HUES48 (cell line): ENCODE measurements at regions not wholly inside any gene's neighbourhood (a gene's known extent, or its start where the extent isn't known, plus 50 kb on each side); places are given as distances from the start of the nearest gene placed in this dataset.

Source experiments
- H3K27ac ChIP-seq: one replicate; pipeline ENCODE4 v1.7.0; 2013; ENCODE audit warnings: low read depth, low read length, inconsistent platforms
- H3K27me3 ChIP-seq: 2 replicates; pipeline ENCODE4 v1.6.1; 2013; ENCODE audit warnings: mild to moderate bottlenecking, low read length; ENCODE audit not compliant: control insufficient read depth, insufficient read depth
- H3K36me3 ChIP-seq: 2 replicates; pipeline ENCODE4 v1.6.1; 2013; ENCODE audit warnings: low read length; ENCODE audit not compliant: control insufficient read depth, insufficient read depth
- H3K4me1 ChIP-seq: 2 replicates; pipeline ENCODE4 v1.6.1; 2013; ENCODE audit warnings: mild to moderate bottlenecking, low read length; ENCODE audit not compliant: control insufficient read depth, insufficient read depth
- H3K4me3 ChIP-seq: 2 replicates; pipeline ENCODE4 v1.5.1; 2013; ENCODE audit warnings: mild to moderate bottlenecking, low read depth, low read length
- H3K9ac ChIP-seq: 2 replicates; pipeline ENCODE4 v1.6.1; 2013; ENCODE audit warnings: mild to moderate bottlenecking, low read depth, low read length, moderate library complexity
- H3K9me3 ChIP-seq: 2 replicates; pipeline ENCODE4 v1.6.1; 2013; ENCODE audit warnings: low read length; ENCODE audit not compliant: control insufficient read depth, insufficient read depth

- H3K36me3 ChIP-seq, result no peaks in the 10 kb centered on the region
- no peaks in the 10 kb centered on the region for H3K27me3 ChIP-seq
- H3K4me1 ChIP-seq, result no peaks in the 10 kb centered on the region
Observed at GRCh38 chr7:79874797-79875196, 259.8 kb upstream of the GNAI1 start.

GRCh38 chr7:79872176-79872575 lies 262.5 kb upstream of the GNAI1 start:
- H3K4me3 ChIP-seq, result no peak overlapping the region
- H3K36me3 ChIP-seq, result no peaks in the 10 kb centered on the region
- H3K27ac ChIP-seq, result no peak overlapping the region
- H3K4me1 ChIP-seq, result no peaks in the 10 kb centered on the region
- H3K9me3 ChIP-seq, result no peaks in the 10 kb centered on the region
- H3K27me3 ChIP-seq, result no peaks in the 10 kb centered on the region
- no peak overlapping the region for H3K9ac ChIP-seq

More at GRCh38 chr7:79874797-79875196, 259.8 kb upstream of the GNAI1 start:
- H3K27ac ChIP-seq, result no peak overlapping the region
- no peak overlapping the region for H3K4me3 ChIP-seq
- no peaks in the 10 kb centered on the region for H3K9me3 ChIP-seq
- H3K9ac ChIP-seq, result no peak overlapping the region

DNA sequence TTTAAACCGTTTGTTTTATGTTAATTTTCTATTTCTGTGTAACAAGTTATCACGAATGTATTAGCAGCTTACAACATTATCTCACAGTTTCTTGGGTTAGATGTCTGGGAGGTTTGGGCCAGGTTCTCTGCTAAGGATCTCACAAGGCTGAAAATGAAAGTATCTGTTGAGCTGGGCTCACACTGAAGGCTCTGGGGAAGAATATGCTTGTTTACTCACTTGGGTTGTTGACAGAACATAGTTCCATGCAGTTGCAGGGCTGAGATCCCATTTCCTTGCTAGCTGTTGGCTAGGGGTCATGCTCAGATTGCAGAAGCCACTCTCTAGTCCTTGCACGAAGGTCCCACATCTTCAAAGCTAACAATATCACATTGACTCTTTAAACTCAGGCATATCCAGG lies 266.6 kb upstream of the GNAI1 start:
- Histone ChIP-seq H3K4me1 (no peaks in the 10 kb centered on the region), H3K27ac (no peak overlapping the region), H3K9ac (no peak overlapping the region), H3K27me3 (no peaks in the 10 kb centered on the region), H3K9me3 (no peaks in the 10 kb centered on the region), H3K4me3 (no peak overlapping the region), H3K36me3 (no peaks in the 10 kb centered on the region)

GRCh38 chr7:79862447-79863210 lies 272.0 kb upstream of the GNAI1 start:
- Histone ChIP-seq H3K4me1 (no peaks in the 10 kb centered on the region), H3K27me3 (no peaks in the 10 kb centered on the region), H3K36me3 (no peaks in the 10 kb centered on the region), H3K9ac (no peak overlapping the region), H3K9me3 (no peaks in the 10 kb centered on the region), H3K27ac (no peak overlapping the region), H3K4me3 (no peak overlapping the region)

DNA sequence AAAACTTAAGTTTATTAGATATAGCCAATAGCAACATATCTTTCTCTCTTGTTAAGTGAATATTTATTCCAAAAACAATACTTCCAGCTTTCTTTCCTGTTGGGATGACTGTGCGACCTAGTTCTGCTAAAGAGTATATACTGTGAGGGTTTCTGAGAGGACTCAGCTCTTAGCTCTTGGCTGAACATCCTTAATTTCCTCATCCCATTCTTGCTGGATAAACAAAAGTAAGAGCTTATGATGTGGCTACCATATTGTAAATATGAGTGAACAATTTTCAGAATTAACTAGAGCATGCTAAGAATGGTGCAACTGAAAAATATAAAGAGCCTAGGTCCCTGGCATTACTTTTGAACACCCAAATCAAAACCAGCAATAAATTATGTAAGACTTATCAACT lies 279.5 kb upstream of the GNAI1 start:
- no peaks in the 10 kb centered on the region for H3K36me3 ChIP-seq
- H3K9me3 ChIP-seq, result no peaks in the 10 kb centered on the region
- no peak overlapping the region for H3K4me3 ChIP-seq
- H3K27ac ChIP-seq, result no peak overlapping the region
- no peak overlapping the region for H3K9ac ChIP-seq
- no peaks in the 10 kb centered on the region for H3K27me3 ChIP-seq
- H3K4me1 ChIP-seq, result no peaks in the 10 kb centered on the region

GRCh38 chr7:79854621-79855020 lies 280.0 kb upstream of the GNAI1 start:
- Histone ChIP-seq H3K27ac (no peak overlapping the region), H3K27me3 (no peaks in the 10 kb centered on the region), H3K9me3 (no peaks in the 10 kb centered on the region), H3K9ac (no peak overlapping the region), H3K4me1 (no peaks in the 10 kb centered on the region), H3K4me3 (no peak overlapping the region), H3K36me3 (no peaks in the 10 kb centered on the region)

DNA sequence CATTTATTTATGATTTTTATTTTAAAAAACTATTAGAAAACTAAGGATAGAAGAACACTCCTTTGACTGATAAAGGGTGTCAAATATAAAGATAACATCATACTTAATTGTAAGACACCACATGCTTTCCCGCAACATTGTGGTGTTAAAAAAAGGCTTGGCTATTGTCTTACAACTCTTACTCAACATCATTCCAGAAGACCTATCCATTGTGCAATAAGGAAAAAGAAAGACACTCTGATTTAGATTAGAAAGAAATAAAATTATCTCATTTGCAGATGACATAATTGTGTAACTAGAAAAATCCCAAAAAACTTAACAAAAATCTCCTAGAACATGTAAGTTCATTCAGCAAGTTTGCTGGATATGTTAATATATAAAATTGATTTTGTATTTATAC lies 296.7 kb upstream of the GNAI1 start:
- Histone ChIP-seq H3K9me3 (no peaks in the 10 kb centered on the region), H3K9ac (no peak overlapping the region), H3K4me3 (no peak overlapping the region), H3K27ac (no peak overlapping the region), H3K36me3 (no peaks in the 10 kb centered on the region), H3K4me1 (no peaks in the 10 kb centered on the region), H3K27me3 (no peaks in the 10 kb centered on the region)

- no peaks in the 10 kb centered on the region for H3K4me1 ChIP-seq
- no peak overlapping the region for H3K9ac ChIP-seq
- no peak overlapping the region for H3K4me3 ChIP-seq
- H3K27ac ChIP-seq, result no peak overlapping the region
- no peaks in the 10 kb centered on the region for H3K36me3 ChIP-seq
- H3K27me3 ChIP-seq, result no peaks in the 10 kb centered on the region
- H3K9me3 ChIP-seq, result no peaks in the 10 kb centered on the region
Observed at GRCh38 chr7:79833616-79834015, 301.0 kb upstream of the GNAI1 start.

GRCh38 chr7:79828866-79829265 lies 305.8 kb upstream of the GNAI1 start:
- Histone ChIP-seq H3K27me3 (no peaks in the 10 kb centered on the region), H3K4me1 (no peaks in the 10 kb centered on the region), H3K27ac (no peak overlapping the region), H3K36me3 (no peaks in the 10 kb centered on the region), H3K9ac (no peak overlapping the region), H3K9me3 (no peaks in the 10 kb centered on the region), H3K4me3 (no peak overlapping the region)

GRCh38 chr7:79823246-79823951 lies 311.2 kb upstream of the GNAI1 start:
- H3K9ac ChIP-seq, result no peak overlapping the region
- H3K27ac ChIP-seq, result no peak overlapping the region
- no peak overlapping the region for H3K4me3 ChIP-seq
- no peaks in the 10 kb centered on the region for H3K4me1 ChIP-seq
- no peaks in the 10 kb centered on the region for H3K36me3 ChIP-seq
- no peaks in the 10 kb centered on the region for H3K27me3 ChIP-seq
- H3K9me3 ChIP-seq, result no peaks in the 10 kb centered on the region

DNA sequence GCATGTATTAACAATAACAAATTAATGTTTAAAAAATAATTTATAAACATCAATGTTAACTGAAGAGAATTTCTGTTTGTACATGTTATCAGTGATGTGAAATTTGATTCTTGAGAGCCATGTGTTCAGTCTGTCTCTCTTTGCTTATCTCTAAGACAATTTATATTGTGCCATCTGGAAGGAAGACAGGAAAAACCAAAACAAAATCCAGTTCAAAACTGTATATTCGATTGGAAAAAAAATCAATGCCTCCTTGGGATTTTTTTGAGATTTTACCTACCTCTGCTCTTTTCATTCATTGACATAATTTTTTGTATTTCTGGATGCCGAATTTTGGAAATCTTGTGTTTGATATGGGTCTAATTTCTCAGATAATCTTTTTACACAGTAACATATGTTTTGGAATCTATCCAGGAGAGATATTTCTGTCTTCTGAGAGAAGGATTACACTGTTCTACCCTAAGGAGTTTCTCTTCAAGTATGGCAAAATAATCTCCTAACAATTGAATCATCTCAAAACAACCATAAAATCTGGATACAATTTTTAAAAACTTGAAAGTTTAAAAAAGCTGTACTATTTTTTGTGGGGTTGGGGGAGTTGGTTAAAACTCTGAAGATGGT lies 311.9 kb upstream of the GNAI1 start:
- Histone ChIP-seq H3K27me3 (no peaks in the 10 kb centered on the region), H3K27ac (no peak overlapping the region), H3K4me3 (no peak overlapping the region)

More for the DNA sequence above, 311.9 kb upstream of the GNAI1 start:
- Histone ChIP-seq H3K9me3 (no peaks in the 10 kb centered on the region), H3K4me1 (no peaks in the 10 kb centered on the region), H3K36me3 (no peaks in the 10 kb centered on the region), H3K9ac (no peak overlapping the region)
